Endothelial cell (in vitro differentiated cells): ENCODE measurements at regions not wholly inside any gene's neighbourhood (a gene's known extent, or its start where the extent isn't known, plus 50 kb on each side); places are given as distances from the start of the nearest gene placed in this dataset.

Source experiments
- DNase-seq: peaks from one replicate; pipeline ENCODE4 v3.0.0; 2021; ENCODE audit warnings: low spot score
- H3K27ac Mint-ChIP-seq: one replicate; pipeline ENCODE4 v1.8.0; 2021; ENCODE audit warnings: mixed read lengths, inconsistent platforms; ENCODE audit not compliant: unreplicated experiment
- H3K27me3 Mint-ChIP-seq: one replicate; pipeline ENCODE4 v1.8.0; 2021; ENCODE audit warnings: mild to moderate bottlenecking, moderate library complexity, mixed read lengths, inconsistent platforms; ENCODE audit not compliant: unreplicated experiment
- H3K36me3 Mint-ChIP-seq: one replicate; pipeline ENCODE4 v1.8.0; 2021; ENCODE audit warnings: mild to moderate bottlenecking, low read depth, mixed read lengths, inconsistent platforms; ENCODE audit not compliant: unreplicated experiment
- H3K4me1 Mint-ChIP-seq: one replicate; pipeline ENCODE4 v1.8.0; 2021; ENCODE audit warnings: mild to moderate bottlenecking, mixed read lengths, inconsistent platforms; ENCODE audit not compliant: unreplicated experiment
- H3K4me3 Mint-ChIP-seq: one replicate; pipeline ENCODE4 v1.8.0; 2021; ENCODE audit warnings: mild to moderate bottlenecking, mixed read lengths, inconsistent platforms; ENCODE audit not compliant: unreplicated experiment
- H3K9me3 Mint-ChIP-seq: one replicate; pipeline ENCODE4 v1.8.0; 2021; ENCODE audit warnings: mixed read lengths, inconsistent platforms; ENCODE audit not compliant: unreplicated experiment
- TF ChIP-seq, protein P1 (sequence below): fragments of 200-600 bp; sonication (generic); IDR thresholded peaks from one replicate; pipeline ENCODE4 v1.5.0; 2021; ENCODE audit warnings: antibody characterized with exemption; ENCODE audit not compliant: unreplicated experiment

DNA sequence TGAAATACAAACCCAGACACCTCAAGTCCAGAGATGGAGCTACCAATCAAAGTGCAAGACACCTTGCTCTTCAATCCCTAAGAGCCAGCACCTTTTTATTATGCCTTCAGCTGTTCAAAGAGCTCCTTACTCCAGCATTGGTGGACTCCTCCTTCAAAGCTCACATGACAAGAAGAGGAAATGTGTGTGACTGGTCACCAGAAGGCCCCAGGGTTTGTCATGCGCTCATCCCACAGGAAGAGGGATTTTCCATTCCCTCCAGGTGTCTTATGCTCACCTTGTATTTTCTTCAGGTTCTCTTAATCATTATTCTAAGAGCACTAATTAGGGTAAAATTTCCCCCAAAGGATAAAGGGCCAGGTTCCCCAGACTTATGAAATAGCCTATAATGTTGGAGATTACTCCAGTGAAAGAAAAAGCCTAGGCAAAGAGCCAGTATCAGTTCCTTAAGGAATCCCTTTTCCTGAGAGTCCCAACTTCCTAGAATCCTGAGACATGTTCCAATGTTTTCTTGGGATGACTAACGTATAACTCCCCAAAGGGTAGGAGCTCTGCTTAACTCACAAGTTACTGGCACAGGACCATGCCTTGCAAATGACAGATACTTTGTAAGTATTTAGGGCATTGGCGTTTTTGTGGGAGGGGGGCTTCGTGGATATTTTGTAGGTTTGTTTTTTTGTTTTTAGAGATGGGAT lies 56.9 kb upstream of the SOX9 start:
- no peak for DNase-seq
- no peaks in the 10 kb centered on the region for H3K4me1 Mint-ChIP-seq
- H3K4me3 Mint-ChIP-seq: no peak overlapping the region
- no peaks in the 10 kb centered on the region for H3K36me3 Mint-ChIP-seq
- no peaks in the 10 kb centered on the region for H3K9me3 Mint-ChIP-seq
- peaks cover 1% of the 10 kb centered on the region for H3K27me3 Mint-ChIP-seq
- H3K27ac Mint-ChIP-seq: no peak overlapping the region
- TF ChIP-seq, protein P1, sequence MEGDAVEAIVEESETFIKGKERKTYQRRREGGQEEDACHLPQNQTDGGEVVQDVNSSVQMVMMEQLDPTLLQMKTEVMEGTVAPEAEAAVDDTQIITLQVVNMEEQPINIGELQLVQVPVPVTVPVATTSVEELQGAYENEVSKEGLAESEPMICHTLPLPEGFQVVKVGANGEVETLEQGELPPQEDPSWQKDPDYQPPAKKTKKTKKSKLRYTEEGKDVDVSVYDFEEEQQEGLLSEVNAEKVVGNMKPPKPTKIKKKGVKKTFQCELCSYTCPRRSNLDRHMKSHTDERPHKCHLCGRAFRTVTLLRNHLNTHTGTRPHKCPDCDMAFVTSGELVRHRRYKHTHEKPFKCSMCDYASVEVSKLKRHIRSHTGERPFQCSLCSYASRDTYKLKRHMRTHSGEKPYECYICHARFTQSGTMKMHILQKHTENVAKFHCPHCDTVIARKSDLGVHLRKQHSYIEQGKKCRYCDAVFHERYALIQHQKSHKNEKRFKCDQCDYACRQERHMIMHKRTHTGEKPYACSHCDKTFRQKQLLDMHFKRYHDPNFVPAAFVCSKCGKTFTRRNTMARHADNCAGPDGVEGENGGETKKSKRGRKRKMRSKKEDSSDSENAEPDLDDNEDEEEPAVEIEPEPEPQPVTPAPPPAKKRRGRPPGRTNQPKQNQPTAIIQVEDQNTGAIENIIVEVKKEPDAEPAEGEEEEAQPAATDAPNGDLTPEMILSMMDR: no peak

DNA sequence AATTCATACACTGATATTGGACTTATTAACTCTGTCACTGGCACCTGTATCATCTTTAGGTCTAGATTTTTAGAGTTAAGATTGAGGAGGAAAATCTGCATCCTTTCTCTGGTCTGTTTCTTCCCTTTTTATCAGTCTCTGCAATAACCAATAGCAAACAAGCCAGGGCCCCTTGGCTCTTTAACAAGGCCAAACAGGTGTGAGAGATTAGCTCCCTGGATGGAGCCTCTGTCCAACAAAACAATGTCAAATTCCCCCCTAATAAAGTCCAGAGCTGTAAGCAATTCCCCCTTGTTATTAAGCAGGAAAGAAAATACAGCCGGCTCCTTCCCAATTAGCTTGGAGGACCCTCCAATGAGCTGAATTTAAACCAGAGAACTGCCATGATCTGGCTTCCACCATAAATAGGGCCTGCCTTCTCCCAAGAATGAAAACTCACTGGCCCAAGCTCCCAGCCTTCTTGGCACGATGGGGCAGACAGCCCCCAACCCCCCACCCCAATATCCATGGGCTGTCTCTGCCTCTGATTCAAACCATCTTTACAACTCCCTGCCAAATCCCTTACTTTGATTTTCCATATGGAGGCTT lies 56.1 kb upstream of the SOX9 start:
- no peaks in the 10 kb centered on the region for H3K4me1 Mint-ChIP-seq
- no peaks in the 10 kb centered on the region for H3K9me3 Mint-ChIP-seq
- TF ChIP-seq, protein P1: no peak
- H3K36me3 Mint-ChIP-seq: no peaks in the 10 kb centered on the region
- no peak overlapping the region for H3K27ac Mint-ChIP-seq
- DNase-seq: no peak
- peaks cover 1% of the 10 kb centered on the region for H3K27me3 Mint-ChIP-seq
- no peak overlapping the region for H3K4me3 Mint-ChIP-seq

DNA sequence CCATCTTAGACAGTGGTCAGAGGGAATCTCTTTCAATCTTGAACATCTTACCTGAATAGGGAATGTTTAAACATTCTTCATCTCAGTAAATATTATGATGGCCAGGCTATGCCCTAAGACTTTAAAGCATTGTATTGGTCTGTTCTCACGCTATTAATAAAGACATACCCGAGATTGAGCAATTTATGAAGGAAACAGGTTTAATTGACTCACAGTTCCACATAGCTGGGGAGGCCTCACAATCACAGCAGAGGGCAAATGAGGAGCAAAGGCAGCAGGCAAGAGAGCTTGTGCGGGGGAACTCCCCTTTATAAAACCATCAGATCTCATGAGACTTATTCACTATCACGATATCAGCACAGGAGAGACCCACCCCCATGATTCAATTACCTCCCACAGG lies 55.3 kb upstream of the SOX9 start:
- H3K27ac Mint-ChIP-seq: no peak overlapping the region
- no peak overlapping the region for H3K4me3 Mint-ChIP-seq
- TF ChIP-seq, protein P1: no peak
- no peak for DNase-seq
- H3K9me3 Mint-ChIP-seq: no peaks in the 10 kb centered on the region
- H3K27me3 Mint-ChIP-seq: peaks cover 1% of the 10 kb centered on the region
- H3K4me1 Mint-ChIP-seq: no peaks in the 10 kb centered on the region
- H3K36me3 Mint-ChIP-seq: no peaks in the 10 kb centered on the region

DNA sequence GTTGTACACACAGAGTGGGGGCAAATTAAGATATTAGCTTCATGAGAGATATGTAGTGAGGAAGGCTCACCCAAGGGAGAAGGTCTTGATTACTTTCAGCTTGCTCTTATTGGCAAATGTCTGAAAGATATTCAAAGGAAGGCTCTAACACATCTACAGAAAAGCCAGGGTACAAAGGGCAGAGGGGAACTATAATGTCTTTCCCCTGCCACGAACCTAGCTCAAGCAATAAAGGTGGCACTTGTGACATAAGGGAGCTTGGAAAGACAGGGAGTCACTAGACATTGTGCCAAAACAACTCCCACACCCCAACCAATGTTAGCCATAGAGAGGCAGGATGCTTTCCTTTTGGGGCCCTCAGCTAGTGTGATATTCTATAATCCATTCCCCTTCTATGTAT lies 52.2 kb upstream of the SOX9 start:
- no peak for DNase-seq
- H3K27me3 Mint-ChIP-seq: peaks cover 1% of the 10 kb centered on the region
- H3K36me3 Mint-ChIP-seq: no peaks in the 10 kb centered on the region
- H3K4me1 Mint-ChIP-seq: no peaks in the 10 kb centered on the region
- no peak overlapping the region for H3K4me3 Mint-ChIP-seq
- TF ChIP-seq, protein P1: no peak
- H3K9me3 Mint-ChIP-seq: no peaks in the 10 kb centered on the region
- no peak overlapping the region for H3K27ac Mint-ChIP-seq

DNA sequence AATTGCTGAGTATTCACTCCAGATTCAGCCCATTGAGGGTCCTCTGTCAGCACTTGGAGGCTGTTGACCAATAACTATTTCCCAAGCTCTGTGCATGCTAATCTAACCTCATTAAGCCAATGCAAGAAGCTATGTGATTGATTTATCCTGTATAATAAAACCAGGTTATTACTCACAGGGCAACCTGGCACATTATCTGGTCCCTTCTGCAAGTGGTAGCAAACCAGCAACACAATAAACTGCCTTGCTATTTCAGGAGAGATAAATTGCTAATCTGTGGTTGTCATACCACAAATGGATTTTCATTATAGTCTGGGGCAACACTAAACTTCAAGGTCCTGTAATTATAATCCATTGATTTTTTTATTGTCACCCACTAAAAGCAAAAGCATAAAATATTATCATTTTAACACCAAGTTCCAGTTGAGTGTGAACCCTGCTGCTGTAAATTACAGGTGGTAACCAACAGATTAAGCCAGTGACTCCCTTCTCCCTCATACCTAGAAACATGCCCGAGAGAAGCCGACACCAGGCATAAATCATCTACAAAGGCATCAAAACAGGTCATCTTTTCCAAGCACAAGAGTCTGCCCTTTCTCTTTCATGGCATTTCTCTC lies 51.1 kb upstream of the SOX9 start:
- peaks cover 3% of the 10 kb centered on the region for H3K27me3 Mint-ChIP-seq

More for the DNA sequence above, 51.1 kb upstream of the SOX9 start:
- TF ChIP-seq, protein P1: no peak
- Mint-ChIP-seq H3K4me3 (no peak overlapping the region), H3K4me1 (no peaks in the 10 kb centered on the region), H3K27ac (no peak overlapping the region), H3K36me3 (no peaks in the 10 kb centered on the region), H3K9me3 (no peaks in the 10 kb centered on the region)
- DNase-seq: no peak
